ENCODE measurements at regions not wholly inside any gene's neighbourhood (a gene's known extent, or its start where the extent isn't known, plus 50 kb on each side); places are given as distances from the start of the nearest gene placed in this dataset.

DNA sequence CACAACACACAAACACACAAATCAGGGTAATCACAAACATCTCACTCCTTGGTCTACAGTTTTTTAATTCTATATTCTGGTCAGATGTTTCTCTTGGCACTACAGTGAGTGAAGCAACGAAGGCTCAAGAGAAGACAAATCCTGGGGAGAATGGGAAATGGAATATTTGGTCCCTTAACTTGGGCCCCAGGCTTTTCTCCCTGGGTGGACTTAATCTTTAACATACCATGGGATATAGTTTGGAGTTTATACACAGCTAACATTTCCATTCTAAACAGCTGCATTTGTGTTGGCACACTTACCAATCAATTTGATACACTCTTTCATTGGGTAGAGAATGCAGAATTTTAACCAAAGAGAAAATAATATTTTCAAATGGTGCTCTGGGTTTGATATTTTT, 1132.6 kb upstream of the SLC10A2 start:
- peaks cover 24% of the 10 kb centered on the region for H3K9me3 ChIP-seq (ENCODE audit: low read length)
- H3K4me3 ChIP-seq (ENCODE audit: low read length), result no peak overlapping the region
- no peaks in the 10 kb centered on the region for H3K79me2 ChIP-seq (ENCODE audit: low read length)
- H3K9ac ChIP-seq (ENCODE audit: low read length), result no peak overlapping the region
- no peak overlapping the region for H3K27ac ChIP-seq (ENCODE audit: low read length)
- H3K4me2 ChIP-seq (ENCODE audit: low read depth, low read length, poor library complexity, severe bottlenecking), result no peak overlapping the region
- no peak for DNase-seq
- H3K36me3 ChIP-seq (ENCODE audit: insufficient read depth, low read length), result no peaks in the 10 kb centered on the region
- no peaks in the 10 kb centered on the region for H3K4me1 ChIP-seq (ENCODE audit: low read length)
- H4K20me1 ChIP-seq (ENCODE audit: insufficient read depth, low read depth, low read length), result no peaks in the 10 kb centered on the region
- no peaks in the 10 kb centered on the region for H3K9me2 ChIP-seq (replicated peaks; ENCODE audit: insufficient read depth, low read length)
- no peak overlapping the region for H2AFZ ChIP-seq (ENCODE audit: low read length)
- H3K27me3 ChIP-seq (ENCODE audit: low read length), result no peaks in the 10 kb centered on the region

DNA sequence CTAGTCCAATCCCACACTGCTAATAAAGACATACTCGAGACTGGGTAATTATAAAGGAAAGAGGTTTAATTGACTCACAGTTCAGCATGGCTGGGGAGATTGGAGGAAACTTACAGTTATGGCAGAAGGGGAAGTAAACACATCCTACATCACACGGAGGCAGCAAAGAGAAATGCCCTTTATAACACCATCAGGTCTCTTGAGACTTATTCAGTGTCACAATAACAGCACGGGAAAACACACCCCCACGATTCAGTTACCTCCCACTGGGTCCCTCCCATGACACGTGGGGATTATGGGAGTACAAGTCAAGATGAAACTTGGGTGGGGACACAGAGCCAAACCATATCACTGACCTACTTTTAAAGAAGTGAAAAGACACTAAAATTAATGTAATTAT, 1130.4 kb upstream of the SLC10A2 start:
- Histone ChIP-seq H3K36me3 (ENCODE audit: insufficient read depth, low read length) (no peaks in the 10 kb centered on the region), H3K4me2 (ENCODE audit: low read depth, low read length, poor library complexity, severe bottlenecking) (no peak overlapping the region)

DNA sequence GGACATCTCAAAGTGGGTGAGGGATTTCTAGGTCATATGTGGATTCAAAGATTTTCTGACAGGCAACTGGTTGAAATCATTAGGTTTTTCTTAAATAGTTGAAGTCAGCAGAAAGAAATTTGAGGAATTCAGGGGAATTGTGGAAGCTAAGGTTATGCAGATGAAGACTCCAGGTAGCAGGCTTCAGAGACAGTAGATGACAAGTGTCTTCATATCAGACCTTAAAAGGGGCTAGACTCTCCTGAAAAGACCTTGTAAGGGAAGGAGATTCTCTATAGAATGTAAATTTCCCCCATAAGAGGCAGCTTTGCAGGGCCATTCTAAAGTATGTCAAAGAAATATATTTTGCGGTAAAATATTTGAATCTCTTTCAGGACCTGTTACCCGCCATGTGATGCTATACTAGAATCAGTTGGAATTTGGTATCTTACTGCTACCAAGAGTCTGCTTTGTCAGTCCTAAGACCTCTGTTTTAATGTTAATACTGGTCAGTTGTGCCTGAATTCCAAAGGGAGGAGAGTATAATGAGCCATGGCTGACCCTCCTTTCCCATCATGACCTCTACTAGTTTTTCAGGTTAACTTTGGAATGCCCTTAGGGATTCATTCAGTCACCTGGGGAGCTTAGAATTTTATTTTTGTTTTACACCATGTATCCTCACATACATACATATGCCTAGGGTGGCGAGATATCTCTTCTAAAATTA, 1115.5 kb upstream of the SLC10A2 start:
- Histone ChIP-seq H3K9ac (ENCODE audit: low read length) (no peak overlapping the region), H3K79me2 (ENCODE audit: low read length) (no peaks in the 10 kb centered on the region), H3K4me1 (ENCODE audit: low read length) (no peaks in the 10 kb centered on the region), H4K20me1 (ENCODE audit: insufficient read depth, low read depth, low read length) (no peaks in the 10 kb centered on the region), H2AFZ (ENCODE audit: low read length) (no peak overlapping the region), H3K27ac (ENCODE audit: low read length) (no peak overlapping the region), H3K9me2 (replicated peaks; ENCODE audit: insufficient read depth, low read length) (no peaks in the 10 kb centered on the region), H3K9me3 (ENCODE audit: low read length) (peaks cover 8% of the 10 kb centered on the region), H3K4me3 (ENCODE audit: low read length) (no peak overlapping the region), H3K4me2 (ENCODE audit: low read depth, low read length, poor library complexity, severe bottlenecking) (no peak overlapping the region), H3K27me3 (ENCODE audit: low read length) (no peaks in the 10 kb centered on the region), H3K36me3 (ENCODE audit: insufficient read depth, low read length) (no peaks in the 10 kb centered on the region)
- DNase-seq, result no peak

More for the DNA sequence above, 1130.4 kb upstream of the SLC10A2 start:
- Histone ChIP-seq H3K9me3 (ENCODE audit: low read length) (peaks cover 12% of the 10 kb centered on the region), H2AFZ (ENCODE audit: low read length) (no peak overlapping the region), H3K27ac (ENCODE audit: low read length) (no peak overlapping the region), H3K79me2 (ENCODE audit: low read length) (no peaks in the 10 kb centered on the region), H3K9ac (ENCODE audit: low read length) (no peak overlapping the region), H4K20me1 (ENCODE audit: insufficient read depth, low read depth, low read length) (no peaks in the 10 kb centered on the region), H3K27me3 (ENCODE audit: low read length) (no peaks in the 10 kb centered on the region), H3K4me1 (ENCODE audit: low read length) (no peaks in the 10 kb centered on the region), H3K9me2 (replicated peaks; ENCODE audit: insufficient read depth, low read length) (no peaks in the 10 kb centered on the region), H3K4me3 (ENCODE audit: low read length) (no peak overlapping the region)
- DNase-seq, result no peak

DNA sequence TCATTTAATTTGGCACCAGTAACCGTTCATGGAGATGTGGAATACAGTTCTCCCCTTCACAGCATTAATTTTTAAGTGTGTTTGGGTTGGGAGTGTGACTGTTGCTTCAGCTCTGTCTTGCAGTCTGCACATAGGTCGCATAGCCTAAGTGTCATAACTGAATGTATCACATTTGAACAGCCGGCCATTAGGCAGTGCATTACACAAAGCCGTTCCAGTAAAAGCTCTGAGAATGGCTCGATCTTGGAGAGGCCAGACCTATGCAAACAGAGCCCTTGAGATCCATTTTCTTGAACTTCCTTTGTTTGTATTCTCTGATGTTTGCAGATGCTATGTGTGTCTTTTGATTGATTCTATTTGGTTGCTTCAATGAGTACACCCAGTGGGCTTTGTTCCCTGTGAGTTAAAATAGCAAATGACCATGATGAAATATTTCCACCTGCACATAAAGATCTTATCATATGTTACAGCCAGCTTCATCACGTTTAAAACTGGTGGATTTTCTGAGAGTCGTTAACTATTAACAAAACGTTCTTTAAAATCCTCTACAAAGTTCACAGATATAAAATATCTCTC, 1104.9 kb upstream of the SLC10A2 start:
- Histone ChIP-seq H2AFZ (ENCODE audit: low read length) (no peak overlapping the region), H3K4me2 (ENCODE audit: low read depth, low read length, poor library complexity, severe bottlenecking) (no peak overlapping the region), H3K9ac (ENCODE audit: low read length) (no peak overlapping the region), H3K4me1 (ENCODE audit: low read length) (no peaks in the 10 kb centered on the region), H3K27me3 (ENCODE audit: low read length) (no peaks in the 10 kb centered on the region), H3K9me3 (ENCODE audit: low read length) (peaks cover 30% of the 10 kb centered on the region), H3K36me3 (ENCODE audit: insufficient read depth, low read length) (no peaks in the 10 kb centered on the region), H4K20me1 (ENCODE audit: insufficient read depth, low read depth, low read length) (no peaks in the 10 kb centered on the region), H3K27ac (ENCODE audit: low read length) (no peak overlapping the region), H3K9me2 (replicated peaks; ENCODE audit: insufficient read depth, low read length) (no peaks in the 10 kb centered on the region), H3K4me3 (ENCODE audit: low read length) (no peak overlapping the region), H3K79me2 (ENCODE audit: low read length) (no peaks in the 10 kb centered on the region)
- no peak for DNase-seq

DNA sequence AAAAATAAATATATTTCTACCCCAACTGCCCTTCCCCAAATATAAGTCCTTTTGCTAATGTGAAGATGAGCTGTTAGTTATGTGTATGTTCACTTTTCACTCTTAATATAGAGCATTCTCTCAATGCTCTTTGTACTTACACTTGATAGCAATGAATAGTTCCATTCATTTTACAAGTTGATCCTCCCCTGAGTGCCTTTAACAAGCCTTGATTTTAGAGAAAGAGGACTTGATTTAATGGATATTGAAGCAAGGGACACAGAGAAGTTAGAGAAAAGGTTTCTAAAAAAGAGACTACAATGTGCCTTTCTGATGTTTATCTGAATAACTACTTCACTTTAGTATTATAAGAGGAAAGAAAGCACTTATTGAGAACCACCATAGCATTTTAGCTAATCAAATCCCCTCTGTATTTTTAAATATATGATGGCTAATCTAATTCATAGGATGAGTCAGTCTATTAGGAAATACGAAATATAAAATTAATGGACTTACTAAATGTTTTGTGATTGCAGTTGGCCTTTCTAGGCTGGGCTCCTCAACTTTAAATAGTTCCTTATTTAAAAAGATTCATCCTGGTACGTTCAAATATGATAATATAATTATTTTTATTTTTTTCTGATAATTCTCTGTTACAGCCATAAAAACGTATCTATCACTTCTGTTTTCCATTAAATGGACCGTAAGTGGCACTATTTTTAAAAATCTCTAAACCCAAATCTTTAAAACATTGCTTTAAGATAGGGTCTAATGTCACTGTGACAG, 1097.8 kb upstream of the SLC10A2 start:
- H3K9me3 ChIP-seq (ENCODE audit: low read length), result peaks cover 12% of the 10 kb centered on the region
- H3K27ac ChIP-seq (ENCODE audit: low read length), result no peak overlapping the region
- no peaks in the 10 kb centered on the region for H3K36me3 ChIP-seq (ENCODE audit: insufficient read depth, low read length)
- H3K4me3 ChIP-seq (ENCODE audit: low read length), result no peak overlapping the region
- H3K27me3 ChIP-seq (ENCODE audit: low read length), result no peaks in the 10 kb centered on the region
- no peak for DNase-seq
- no peak overlapping the region for H2AFZ ChIP-seq (ENCODE audit: low read length)
- no peaks in the 10 kb centered on the region for H4K20me1 ChIP-seq (ENCODE audit: insufficient read depth, low read depth, low read length)
- no peaks in the 10 kb centered on the region for H3K9me2 ChIP-seq (replicated peaks; ENCODE audit: insufficient read depth, low read length)
- H3K9ac ChIP-seq (ENCODE audit: low read length), result no peak overlapping the region
- no peaks in the 10 kb centered on the region for H3K4me1 ChIP-seq (ENCODE audit: low read length)
- H3K79me2 ChIP-seq (ENCODE audit: low read length), result no peaks in the 10 kb centered on the region
- no peak overlapping the region for H3K4me2 ChIP-seq (ENCODE audit: low read depth, low read length, poor library complexity, severe bottlenecking)

DNA sequence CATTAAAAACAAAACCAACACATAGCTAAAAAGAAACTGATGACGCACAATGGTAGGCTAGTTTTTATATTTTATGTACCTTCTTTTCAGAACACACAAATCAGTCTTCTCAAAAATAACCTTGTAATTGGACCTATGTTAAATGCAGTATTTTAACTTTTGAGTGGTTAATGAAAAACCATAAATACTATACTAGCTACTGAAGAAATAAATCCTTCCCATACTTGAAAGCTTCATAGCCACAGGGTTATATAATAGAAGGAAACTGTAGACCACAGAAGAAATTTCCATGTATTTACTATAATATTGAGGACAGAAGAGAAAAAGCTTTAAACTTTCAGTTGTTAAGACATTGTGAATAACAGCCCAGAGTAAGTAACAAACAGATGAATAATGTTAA, 1094.3 kb upstream of the SLC10A2 start:
- H3K4me1 ChIP-seq (ENCODE audit: low read length), result no peaks in the 10 kb centered on the region
- no peaks in the 10 kb centered on the region for H3K27me3 ChIP-seq (ENCODE audit: low read length)
- no peak for DNase-seq
- H3K9me2 ChIP-seq (replicated peaks; ENCODE audit: insufficient read depth, low read length), result no peaks in the 10 kb centered on the region
- H3K79me2 ChIP-seq (ENCODE audit: low read length), result no peaks in the 10 kb centered on the region
- peaks cover 12% of the 10 kb centered on the region for H3K9me3 ChIP-seq (ENCODE audit: low read length)
- H3K4me2 ChIP-seq (ENCODE audit: low read depth, low read length, poor library complexity, severe bottlenecking), result no peak overlapping the region
- no peak overlapping the region for H3K4me3 ChIP-seq (ENCODE audit: low read length)
- no peaks in the 10 kb centered on the region for H4K20me1 ChIP-seq (ENCODE audit: insufficient read depth, low read depth, low read length)
- no peak overlapping the region for H3K27ac ChIP-seq (ENCODE audit: low read length)
- no peak overlapping the region for H3K9ac ChIP-seq (ENCODE audit: low read length)
- H2AFZ ChIP-seq (ENCODE audit: low read length), result no peak overlapping the region
- no peaks in the 10 kb centered on the region for H3K36me3 ChIP-seq (ENCODE audit: insufficient read depth, low read length)

DNA sequence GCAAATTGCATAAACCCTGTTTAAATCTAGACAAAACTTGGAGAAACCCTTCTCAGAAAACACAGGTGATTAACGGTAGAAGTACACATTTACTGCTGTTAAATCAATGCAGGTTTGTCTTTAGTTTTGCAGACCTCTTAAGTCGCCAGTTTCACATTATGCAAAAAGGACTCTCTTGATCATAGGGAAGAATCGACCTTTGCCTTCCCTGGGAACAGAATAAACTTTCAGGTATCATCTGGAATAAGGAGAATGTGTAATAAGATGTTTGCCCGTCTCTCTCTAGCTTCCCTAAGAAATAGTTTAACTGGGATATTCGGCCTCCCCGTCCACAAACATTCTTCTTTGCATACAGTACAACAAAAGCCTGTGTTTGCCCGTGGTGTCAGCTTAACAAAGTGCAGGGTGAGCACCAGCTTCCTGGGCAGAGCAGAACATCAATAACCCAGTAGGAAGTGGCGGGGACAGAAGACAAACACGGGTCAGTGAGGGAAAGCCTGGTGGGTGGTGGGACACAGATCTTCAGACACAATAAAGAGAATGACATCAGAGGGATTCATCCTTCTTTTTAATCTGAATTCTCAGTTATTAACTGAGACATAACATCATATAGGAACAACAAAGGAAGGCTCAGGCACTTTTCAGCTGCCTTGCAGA, 1077.7 kb upstream of the SLC10A2 start:
- H3K4me3 ChIP-seq (ENCODE audit: low read length), result no peak overlapping the region
- H3K79me2 ChIP-seq (ENCODE audit: low read length), result no peaks in the 10 kb centered on the region
- no peaks in the 10 kb centered on the region for H3K4me1 ChIP-seq (ENCODE audit: low read length)
- peaks cover 20% of the 10 kb centered on the region for H3K9me3 ChIP-seq (ENCODE audit: low read length)
- no peak overlapping the region for H3K9ac ChIP-seq (ENCODE audit: low read length)
- no peak for DNase-seq
- no peak overlapping the region for H3K4me2 ChIP-seq (ENCODE audit: low read depth, low read length, poor library complexity, severe bottlenecking)
- no peak overlapping the region for H2AFZ ChIP-seq (ENCODE audit: low read length)
- no peaks in the 10 kb centered on the region for H3K27me3 ChIP-seq (ENCODE audit: low read length)
- H3K27ac ChIP-seq (ENCODE audit: low read length), result no peak overlapping the region
- no peaks in the 10 kb centered on the region for H4K20me1 ChIP-seq (ENCODE audit: insufficient read depth, low read depth, low read length)
- H3K9me2 ChIP-seq (replicated peaks; ENCODE audit: insufficient read depth, low read length), result no peaks in the 10 kb centered on the region
- no peaks in the 10 kb centered on the region for H3K36me3 ChIP-seq (ENCODE audit: insufficient read depth, low read length)

DNA sequence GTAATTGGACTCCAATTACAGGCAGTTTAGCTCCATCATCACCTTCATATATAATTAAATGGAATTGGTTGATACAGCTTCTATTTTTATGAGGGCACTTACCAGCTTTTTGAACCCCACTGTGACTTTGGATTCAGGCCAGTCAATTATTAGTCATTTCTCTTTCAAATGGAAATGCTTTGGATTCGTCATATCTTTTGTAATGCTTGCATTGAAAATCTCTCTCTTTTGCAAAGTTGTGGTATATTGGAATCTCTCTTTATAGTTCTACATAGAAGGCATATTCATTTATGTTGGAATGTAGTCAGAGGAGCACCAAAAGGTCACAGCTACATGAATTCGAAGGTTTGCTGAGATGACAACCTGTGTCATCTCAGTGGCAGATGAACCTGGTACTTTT, 1074.3 kb upstream of the SLC10A2 start:
- Histone ChIP-seq H3K4me3 (ENCODE audit: low read length) (no peak overlapping the region), H3K4me1 (ENCODE audit: low read length) (no peaks in the 10 kb centered on the region), H3K79me2 (ENCODE audit: low read length) (no peaks in the 10 kb centered on the region), H3K4me2 (ENCODE audit: low read depth, low read length, poor library complexity, severe bottlenecking) (no peak overlapping the region), H4K20me1 (ENCODE audit: insufficient read depth, low read depth, low read length) (no peaks in the 10 kb centered on the region), H3K27ac (ENCODE audit: low read length) (no peak overlapping the region), H3K9ac (ENCODE audit: low read length) (no peak overlapping the region), H3K36me3 (ENCODE audit: insufficient read depth, low read length) (no peaks in the 10 kb centered on the region), H3K9me2 (replicated peaks; ENCODE audit: insufficient read depth, low read length) (no peaks in the 10 kb centered on the region), H3K9me3 (ENCODE audit: low read length) (peaks cover 8% of the 10 kb centered on the region; the same call in 1 of the 2 replicates), H2AFZ (ENCODE audit: low read length) (no peak overlapping the region), H3K27me3 (ENCODE audit: low read length) (no peaks in the 10 kb centered on the region)
- DNase-seq, result no peak
